ENCODE measurements at regions not wholly inside any gene's neighbourhood (a gene's known extent, or its start where the extent isn't known, plus 50 kb on each side); places are given as distances from the start of the nearest gene placed in this dataset.
"Not testable (repeated sequence)": the region's sequence is repeated elsewhere in the genome, so short reads cannot be mapped to it uniquely, and the experiment has no call there.

DNA sequence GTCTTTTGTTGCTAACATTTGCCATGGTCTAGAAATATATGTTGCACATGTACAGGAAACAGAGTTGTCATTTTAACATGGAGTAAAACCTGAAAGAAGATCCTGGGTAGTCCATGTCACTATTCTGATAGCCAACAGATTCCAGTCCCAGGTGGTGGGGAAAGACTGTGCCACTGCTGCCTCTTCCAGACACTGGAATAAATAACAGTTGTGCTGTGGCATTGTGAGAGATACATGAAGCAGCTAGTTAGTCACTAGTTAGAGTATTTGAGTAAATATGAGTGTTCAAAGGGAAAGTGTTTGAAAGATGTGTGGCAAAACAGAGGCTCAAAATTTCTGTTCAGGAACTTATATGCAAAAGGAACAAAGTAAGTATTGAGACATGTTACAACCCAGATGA is 1408.3 kb downstream of the EFNA5 start:
- Histone ChIP-seq H3K36me3 (replicated peaks; ENCODE audit: insufficient read depth, low read depth) (no peaks in the 10 kb centered on the region), H4K20me1 (ENCODE audit: insufficient read depth, poor library complexity, severe bottlenecking) (no peaks in the 10 kb centered on the region), H3K27ac (no peak overlapping the region), H3K9me3 (ENCODE audit: low read depth) (no peaks in the 10 kb centered on the region), H2AFZ (no peak overlapping the region), H3K27me3 (no peaks in the 10 kb centered on the region), H3K79me2 (no peaks in the 10 kb centered on the region), H3K4me2 (no peak overlapping the region), H3K9me2 (replicated peaks; ENCODE audit: insufficient read depth) (no peaks in the 10 kb centered on the region), H3K4me3 (no peak overlapping the region), H3K4me1 (ENCODE audit: insufficient read depth) (no peaks in the 10 kb centered on the region)
- no peak for DNase-seq (ENCODE audit: low spot score)
- TF ChIP-seq, protein P1, sequence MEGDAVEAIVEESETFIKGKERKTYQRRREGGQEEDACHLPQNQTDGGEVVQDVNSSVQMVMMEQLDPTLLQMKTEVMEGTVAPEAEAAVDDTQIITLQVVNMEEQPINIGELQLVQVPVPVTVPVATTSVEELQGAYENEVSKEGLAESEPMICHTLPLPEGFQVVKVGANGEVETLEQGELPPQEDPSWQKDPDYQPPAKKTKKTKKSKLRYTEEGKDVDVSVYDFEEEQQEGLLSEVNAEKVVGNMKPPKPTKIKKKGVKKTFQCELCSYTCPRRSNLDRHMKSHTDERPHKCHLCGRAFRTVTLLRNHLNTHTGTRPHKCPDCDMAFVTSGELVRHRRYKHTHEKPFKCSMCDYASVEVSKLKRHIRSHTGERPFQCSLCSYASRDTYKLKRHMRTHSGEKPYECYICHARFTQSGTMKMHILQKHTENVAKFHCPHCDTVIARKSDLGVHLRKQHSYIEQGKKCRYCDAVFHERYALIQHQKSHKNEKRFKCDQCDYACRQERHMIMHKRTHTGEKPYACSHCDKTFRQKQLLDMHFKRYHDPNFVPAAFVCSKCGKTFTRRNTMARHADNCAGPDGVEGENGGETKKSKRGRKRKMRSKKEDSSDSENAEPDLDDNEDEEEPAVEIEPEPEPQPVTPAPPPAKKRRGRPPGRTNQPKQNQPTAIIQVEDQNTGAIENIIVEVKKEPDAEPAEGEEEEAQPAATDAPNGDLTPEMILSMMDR (IDR thresholded peaks at IDR 0.05; ENCODE audit: poor library complexity), result no peak
- TF ChIP-seq EZH2phosphoT487 (IDR thresholded peaks at IDR 0.05; ENCODE audit: low read depth, severe bottlenecking, unreplicated experiment), result no peak
- TF ChIP-seq EZH2 (IDR thresholded peaks at IDR 0.05; ENCODE audit: borderline replicate concordance), result no peak

DNA sequence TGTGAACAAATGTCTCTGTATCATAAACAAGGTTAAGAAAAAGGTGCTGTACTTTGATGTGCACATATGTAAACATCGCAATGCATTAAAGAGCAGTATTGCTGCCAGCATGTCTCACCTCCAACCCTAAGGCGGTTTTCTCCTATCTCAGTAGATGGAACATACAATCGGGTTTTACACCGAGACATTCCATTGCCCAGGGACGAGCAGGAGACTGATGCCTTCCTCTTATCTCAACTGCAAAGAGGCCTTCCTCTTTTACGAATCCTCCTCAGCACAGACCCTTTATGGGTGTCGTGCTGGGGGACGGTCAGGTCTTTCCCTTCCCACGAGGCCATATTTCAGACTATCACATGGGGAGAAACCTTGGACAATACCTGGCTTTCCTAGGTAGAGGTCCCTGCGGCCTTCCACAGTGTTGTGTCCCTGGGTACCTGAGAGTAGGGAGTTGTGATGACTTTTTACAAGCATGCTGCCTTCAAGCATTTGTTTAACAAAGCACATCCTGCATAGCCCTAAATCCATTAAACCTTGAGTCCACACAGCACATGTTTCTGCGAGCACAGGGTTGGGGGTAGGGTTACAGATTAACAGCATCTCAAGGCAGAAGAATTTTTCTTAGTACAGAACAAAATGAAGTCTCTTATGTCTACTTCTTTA is 1411.2 kb downstream of the EFNA5 start:
- H3K9me3 ChIP-seq (ENCODE audit: low read depth); H2AFZ ChIP-seq; DNase-seq (ENCODE audit: low spot score); H3K4me3 ChIP-seq; H3K27ac ChIP-seq; H3K79me2 ChIP-seq; H3K9me2 ChIP-seq (replicated peaks; ENCODE audit: insufficient read depth); H4K20me1 ChIP-seq (ENCODE audit: insufficient read depth, poor library complexity, severe bottlenecking); H3K36me3 ChIP-seq (replicated peaks; ENCODE audit: insufficient read depth, low read depth); H3K4me1 ChIP-seq (ENCODE audit: insufficient read depth); H3K27me3 ChIP-seq; H3K4me2 ChIP-seq: not testable (repeated sequence)
- 41% methylated on average over 11 of the region's 11 CpGs for WGBS (ENCODE audit: low lambda C conversion rate, missing lambda C conversion rate)

DNA sequence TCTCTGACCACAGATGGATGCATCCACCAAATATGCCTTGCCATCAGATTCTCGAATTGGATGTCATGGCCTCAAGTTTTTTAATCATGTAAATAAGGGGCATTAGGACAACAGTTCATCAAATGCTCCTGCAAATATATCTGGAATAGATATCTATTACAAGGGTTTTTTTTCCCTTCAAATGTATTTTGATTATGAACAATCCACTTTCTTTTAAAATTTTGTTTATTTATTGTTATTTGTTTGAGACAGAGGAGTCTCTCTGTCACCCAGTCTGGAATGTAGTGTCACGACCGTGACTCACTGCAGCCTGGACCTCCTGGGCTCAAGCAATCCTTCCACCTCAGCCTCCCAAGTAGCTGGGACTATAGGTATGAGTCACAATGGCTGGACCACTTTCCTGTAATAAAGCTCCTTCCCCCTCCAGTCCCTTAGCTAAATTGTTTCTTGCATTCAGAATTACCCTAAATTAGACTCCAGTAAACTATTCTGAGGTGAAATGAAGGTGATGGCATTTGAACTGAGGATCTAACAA is 1412.1 kb downstream of the EFNA5 start:
- Histone ChIP-seq H3K79me2 (no peaks in the 10 kb centered on the region), H3K27me3 (no peaks in the 10 kb centered on the region), H3K4me2 (no peak overlapping the region), H4K20me1 (ENCODE audit: insufficient read depth, poor library complexity, severe bottlenecking) (no peaks in the 10 kb centered on the region), H3K9me3 (ENCODE audit: low read depth) (no peaks in the 10 kb centered on the region), H3K4me3 (no peak overlapping the region), H3K36me3 (replicated peaks; ENCODE audit: insufficient read depth, low read depth) (no peaks in the 10 kb centered on the region), H3K4me1 (ENCODE audit: insufficient read depth) (no peaks in the 10 kb centered on the region), H3K9me2 (replicated peaks; ENCODE audit: insufficient read depth) (no peaks in the 10 kb centered on the region), H2AFZ (no peak overlapping the region), H3K27ac (peak overlapping the region; percentile 23)
- 72% methylated on average over 3 of the region's 3 CpGs for WGBS (ENCODE audit: low lambda C conversion rate, missing lambda C conversion rate)
- TF ChIP-seq, protein P1 (IDR thresholded peaks at IDR 0.05; ENCODE audit: poor library complexity), result no peak
- no peak for TF ChIP-seq EZH2 (IDR thresholded peaks at IDR 0.05; ENCODE audit: borderline replicate concordance)
- TF ChIP-seq EZH2phosphoT487 (IDR thresholded peaks at IDR 0.05; ENCODE audit: low read depth, severe bottlenecking, unreplicated experiment), result no peak
- DNase-seq (ENCODE audit: low spot score), result no peak

DNA sequence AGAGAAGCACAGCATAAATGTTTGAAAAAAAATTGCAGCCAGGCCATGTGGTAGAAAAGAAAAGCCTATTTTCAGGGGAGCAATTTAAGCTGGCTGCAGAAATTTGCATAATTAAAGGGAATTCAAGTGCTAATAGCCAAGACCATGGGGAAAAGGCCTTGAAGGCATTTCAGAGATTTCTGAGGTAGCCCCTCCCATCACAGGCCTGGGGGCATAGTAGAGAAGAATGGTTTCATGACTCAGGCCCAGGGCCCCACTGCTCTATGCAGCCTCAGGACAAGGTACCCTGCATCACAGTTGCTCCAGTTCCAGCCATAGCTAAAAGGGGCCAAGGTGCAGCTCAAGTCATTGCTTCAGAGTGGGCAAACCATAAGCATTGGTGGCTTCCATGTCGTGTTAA is 1416.0 kb downstream of the EFNA5 start:
- Histone ChIP-seq H3K4me2 (no peak overlapping the region), H3K4me3 (no peak overlapping the region), H3K27ac (no peak overlapping the region), H3K9me3 (ENCODE audit: low read depth) (no peaks in the 10 kb centered on the region), H3K27me3 (no peaks in the 10 kb centered on the region), H3K79me2 (no peaks in the 10 kb centered on the region), H3K36me3 (replicated peaks; ENCODE audit: insufficient read depth, low read depth) (no peaks in the 10 kb centered on the region), H2AFZ (no peak overlapping the region), H3K4me1 (ENCODE audit: insufficient read depth) (no peaks in the 10 kb centered on the region), H4K20me1 (ENCODE audit: insufficient read depth, poor library complexity, severe bottlenecking) (no peaks in the 10 kb centered on the region), H3K9me2 (replicated peaks; ENCODE audit: insufficient read depth) (no peaks in the 10 kb centered on the region)
- 88% methylated on average over 1 of the region's 1 CpG for WGBS (ENCODE audit: low lambda C conversion rate, missing lambda C conversion rate)
- TF ChIP-seq, protein P1 (IDR thresholded peaks at IDR 0.05; ENCODE audit: poor library complexity), result no peak
- no peak for TF ChIP-seq EZH2 (IDR thresholded peaks at IDR 0.05; ENCODE audit: borderline replicate concordance)
- TF ChIP-seq EZH2phosphoT487 (IDR thresholded peaks at IDR 0.05; ENCODE audit: low read depth, severe bottlenecking, unreplicated experiment), result no peak
- no peak for DNase-seq (ENCODE audit: low spot score)

DNA sequence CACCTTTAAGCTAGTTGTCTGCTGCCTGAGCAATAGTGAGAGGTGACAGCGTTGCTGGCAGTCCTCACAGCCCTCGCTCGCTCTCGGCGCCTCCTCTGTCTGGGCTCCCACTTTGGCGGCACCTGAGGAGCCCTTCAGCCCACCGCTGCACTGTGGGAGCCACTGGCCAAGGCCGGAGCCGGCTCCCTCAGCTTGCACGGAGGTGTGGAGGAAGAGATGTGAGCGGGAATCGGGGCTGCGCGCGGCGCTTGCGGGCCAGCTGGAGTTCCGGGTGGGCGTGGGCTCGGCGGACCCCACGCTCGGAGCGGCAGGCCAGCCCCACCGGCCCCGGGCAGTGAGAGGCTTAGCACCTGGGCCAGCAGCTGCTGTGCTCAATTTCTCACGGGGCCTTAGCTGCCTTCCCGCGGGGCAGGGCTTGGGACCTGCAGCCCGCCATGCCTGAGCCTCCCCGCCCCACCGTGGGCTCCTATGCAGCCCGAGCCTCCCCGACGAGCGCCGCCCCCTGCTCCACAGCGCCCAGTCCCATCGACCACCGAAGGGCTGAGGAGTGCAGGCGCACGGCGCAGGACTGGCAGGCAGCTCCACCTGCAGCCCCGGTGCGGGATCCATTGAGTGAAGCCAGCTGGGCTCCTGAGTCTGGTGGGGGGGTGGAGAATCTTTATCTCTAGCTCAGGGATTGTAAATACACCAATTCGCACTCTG is 1424.5 kb downstream of the EFNA5 start:
- WGBS (ENCODE audit: low lambda C conversion rate, missing lambda C conversion rate), result 99% methylated on average over 31 of the region's 46 CpGs
- not testable (repeated sequence) for H3K4me2 ChIP-seq; H3K4me3 ChIP-seq; H4K20me1 ChIP-seq (ENCODE audit: insufficient read depth, poor library complexity, severe bottlenecking); H3K9me3 ChIP-seq (ENCODE audit: low read depth); H3K27ac ChIP-seq; H2AFZ ChIP-seq; H3K79me2 ChIP-seq; H3K27me3 ChIP-seq; H3K9me2 ChIP-seq (replicated peaks; ENCODE audit: insufficient read depth); H3K4me1 ChIP-seq (ENCODE audit: insufficient read depth); H3K36me3 ChIP-seq (replicated peaks; ENCODE audit: insufficient read depth, low read depth); DNase-seq (ENCODE audit: low spot score)
